GM12892 (cell line): ENCODE measurements at regions not wholly inside any gene's neighbourhood (a gene's known extent, or its start where the extent isn't known, plus 50 kb on each side); places are given as distances from the start of the nearest gene placed in this dataset.

Experiments
- POLR2A ChIP-seq: IDR thresholded peaks from 2 replicates; pipeline ENCODE4 v1.6.1; 2011; ENCODE audit warnings: low read depth, low read length, control low read depth
- POLR2AphosphoS5 ChIP-seq: IDR thresholded peaks from 2 replicates; pipeline ENCODE4 v1.6.1; 2011; ENCODE audit warnings: low read depth, low read length, control low read depth

DNA sequence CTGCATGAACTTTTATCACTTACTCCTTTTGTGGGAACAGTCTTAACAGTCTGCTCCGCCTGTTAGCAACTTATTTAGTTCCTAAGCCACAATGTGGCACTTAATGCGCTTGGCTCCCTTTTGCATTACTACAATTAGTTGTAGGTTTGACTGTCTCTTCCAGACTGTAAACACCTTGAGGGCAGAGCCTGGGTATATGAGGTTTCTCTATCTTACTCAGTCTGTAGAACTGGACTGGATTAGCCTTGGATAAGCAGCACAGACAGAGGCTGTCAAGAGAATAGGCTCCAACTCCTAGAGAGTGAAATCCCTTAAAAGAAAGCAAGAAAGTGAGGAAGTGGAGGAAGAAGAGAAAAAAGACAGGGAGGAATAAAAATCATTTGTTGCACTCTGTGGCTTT lies 268.3 kb upstream of the MAF start:
- no peak for TF ChIP-seq POLR2A
- TF ChIP-seq POLR2AphosphoS5 = no peak
